Ishikawa (cell line): ENCODE measurements at regions not wholly inside any gene's neighbourhood (a gene's known extent, or its start where the extent isn't known, plus 50 kb on each side); places are given as distances from the start of the nearest gene placed in this dataset.

Source experiments
- CREB1 ChIP-seq: IDR thresholded peaks from 2 replicates; pipeline ENCODE4 v1.6.1; 2012; ENCODE audit warnings: low read depth
- EP300 ChIP-seq: IDR thresholded peaks from 2 replicates; pipeline ENCODE4 v1.6.1; 2012; ENCODE audit warnings: borderline replicate concordance
- NFIC ChIP-seq: IDR thresholded peaks from 2 replicates; pipeline ENCODE4 v1.6.1; 2012
- RAD21 ChIP-seq: IDR thresholded peaks from 2 replicates; pipeline ENCODE4 v1.6.1; 2012; ENCODE audit warnings: low read depth
- TAF1 ChIP-seq: IDR thresholded peaks from 2 replicates; pipeline ENCODE4 v1.6.1; 2012; ENCODE audit warnings: low read depth, mild to moderate bottlenecking
- TCF12 ChIP-seq: IDR thresholded peaks from 2 replicates; pipeline ENCODE4 v1.6.1; 2012; ENCODE audit warnings: low read depth
- TEAD4 ChIP-seq: IDR thresholded peaks from 2 replicates; pipeline ENCODE4 v1.6.1; 2012

DNA sequence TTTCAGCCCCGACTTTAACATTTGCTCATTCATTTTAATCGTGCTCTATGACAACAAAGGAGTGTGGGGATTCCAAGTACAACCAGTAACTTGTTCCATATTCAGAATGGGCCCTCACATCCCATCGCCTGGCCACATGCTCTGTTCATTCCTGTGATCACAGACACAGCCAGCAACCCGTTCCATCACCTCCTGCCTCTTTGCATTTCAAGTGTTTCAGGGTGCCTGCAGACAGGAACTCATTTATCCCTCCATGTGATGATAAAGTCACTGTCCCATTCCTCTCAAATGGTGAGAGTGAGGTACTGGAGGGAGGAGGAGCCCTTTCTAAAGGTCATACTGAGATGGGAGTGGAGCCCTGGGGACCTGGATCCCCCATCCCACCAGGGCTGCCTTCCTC, 571.1 kb downstream of the MAT2B start:
- no peak for TF ChIP-seq CREB1
- no peak for TF ChIP-seq RAD21
- TF ChIP-seq TEAD4, result no peak
- no peak for TF ChIP-seq NFIC
- TF ChIP-seq TCF12, result no peak
- no peak for TF ChIP-seq EP300
- no peak for TF ChIP-seq TAF1
